ENCODE measurements at regions not wholly inside any gene's neighbourhood (a gene's known extent, or its start where the extent isn't known, plus 50 kb on each side); places are given as distances from the start of the nearest gene placed in this dataset.

GRCh38 chr12:4030929-4031702, 157.9 kb upstream of the PARP11 start:
- peak; percentile 59 for DNase-seq (ENCODE audit: low read depth in 1 of 2, low spot score in 1 of 2)

- DNase-seq (ENCODE audit: low read depth in 1 of 2, low spot score in 1 of 2) = peak; percentile 48 to 54
These were observed 154.2 kb upstream of the PARP11 start for GRCh38 chr12:4027412-4027811.

- DNase-seq (ENCODE audit: low read depth in 1 of 2, low spot score in 1 of 2) = no peak
These were observed 153.3 kb upstream of the PARP11 start for GRCh38 chr12:4026517-4026916.

- no peak for DNase-seq (ENCODE audit: low read depth in 1 of 2, low spot score in 1 of 2)
These were observed 152.8 kb upstream of the PARP11 start for GRCh38 chr12:4026020-4026358.

- no peak for DNase-seq (ENCODE audit: low read depth in 1 of 2, low spot score in 1 of 2)
These were observed 152.2 kb upstream of the PARP11 start for GRCh38 chr12:4025181-4026019.

DNA sequence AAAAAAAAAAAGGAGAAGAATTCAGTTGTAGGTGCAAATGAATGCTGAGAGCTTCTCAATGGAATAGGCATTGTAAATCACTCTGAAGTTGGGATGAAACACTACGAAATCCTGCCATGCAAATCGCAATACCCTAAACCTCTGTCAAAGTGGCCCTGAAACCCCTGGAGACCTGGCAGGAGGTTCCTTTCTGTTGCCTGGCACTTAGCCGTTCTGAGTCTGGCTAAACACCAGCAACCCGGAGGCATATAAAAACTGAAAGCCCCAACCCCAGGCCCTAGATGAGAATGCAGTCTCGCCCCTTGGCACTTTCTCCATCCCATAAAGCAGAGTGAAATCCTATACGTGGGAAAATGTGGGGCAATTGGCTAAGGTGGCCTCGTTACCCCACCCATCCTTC, 151.5 kb upstream of the PARP11 start:
- DNase-seq (ENCODE audit: low read depth in 1 of 2, low spot score in 1 of 2) = no peak

DNA sequence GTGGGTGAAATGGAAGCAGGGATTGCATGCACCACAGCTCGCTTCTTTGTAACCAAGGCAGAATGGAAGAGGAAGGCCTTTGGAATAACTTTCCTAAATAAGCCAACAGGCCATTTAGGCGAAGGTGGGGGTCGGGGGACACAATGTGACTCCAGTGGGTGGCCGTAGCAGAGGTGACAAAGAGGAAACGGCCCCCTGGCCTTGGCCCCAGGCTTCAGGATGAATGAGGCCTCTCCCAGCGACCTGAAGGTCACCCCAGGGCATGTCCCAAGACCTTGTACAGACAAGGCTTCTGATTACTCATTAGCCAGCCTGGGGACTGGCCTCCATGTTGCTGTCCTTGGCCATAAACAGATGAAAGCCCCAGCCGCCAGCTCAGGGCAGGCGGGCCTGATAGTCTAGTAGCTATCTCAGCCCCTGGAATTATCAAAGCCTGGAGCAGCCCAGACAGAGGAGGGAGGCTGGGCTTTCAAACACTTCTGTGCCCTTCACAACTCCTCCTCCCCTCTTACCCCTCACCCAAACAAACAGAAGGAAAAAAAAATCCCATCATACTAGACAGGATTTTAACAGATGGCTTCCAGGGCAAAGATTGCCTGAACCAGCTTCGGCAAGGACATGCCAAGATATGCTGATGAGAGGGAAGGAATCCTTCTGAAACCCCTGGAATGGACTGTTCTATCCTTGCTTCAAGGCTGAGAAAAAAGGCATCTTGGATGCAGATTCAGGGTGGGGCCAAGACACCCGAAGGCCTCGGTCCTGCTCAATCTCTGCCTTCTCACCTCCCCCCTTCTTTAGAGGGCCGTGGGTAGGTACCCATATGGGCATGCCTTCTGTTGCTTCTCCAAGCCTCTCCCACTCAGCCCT, 142.3 kb upstream of the PARP11 start:
- no peak for DNase-seq (ENCODE audit: low read depth in 1 of 2, low spot score in 1 of 2)

DNA sequence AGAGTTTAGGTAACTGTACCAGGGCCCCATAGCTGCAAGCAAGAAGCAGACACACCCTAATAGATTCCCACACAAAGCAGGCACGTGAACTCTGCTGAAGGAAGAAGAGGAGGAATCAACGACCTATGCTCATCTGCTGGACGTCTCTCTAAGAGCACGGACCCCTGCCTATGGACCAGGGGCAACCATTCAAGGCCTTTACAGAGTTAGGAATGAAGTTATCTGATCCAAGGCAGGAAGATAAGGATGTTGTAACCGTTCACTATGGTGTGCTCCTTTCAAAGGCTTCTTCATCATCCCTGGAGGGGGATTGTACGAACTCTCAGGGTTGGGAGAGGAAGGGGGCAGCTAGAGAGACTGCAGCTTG, 141.6 kb upstream of the PARP11 start:
- no peak for DNase-seq (ENCODE audit: low read depth in 1 of 2, low spot score in 1 of 2)

- DNase-seq (ENCODE audit: low read depth in 1 of 2, low spot score in 1 of 2) = no peak
These were observed 141.2 kb upstream of the PARP11 start for GRCh38 chr12:4014444-4014843.

DNA sequence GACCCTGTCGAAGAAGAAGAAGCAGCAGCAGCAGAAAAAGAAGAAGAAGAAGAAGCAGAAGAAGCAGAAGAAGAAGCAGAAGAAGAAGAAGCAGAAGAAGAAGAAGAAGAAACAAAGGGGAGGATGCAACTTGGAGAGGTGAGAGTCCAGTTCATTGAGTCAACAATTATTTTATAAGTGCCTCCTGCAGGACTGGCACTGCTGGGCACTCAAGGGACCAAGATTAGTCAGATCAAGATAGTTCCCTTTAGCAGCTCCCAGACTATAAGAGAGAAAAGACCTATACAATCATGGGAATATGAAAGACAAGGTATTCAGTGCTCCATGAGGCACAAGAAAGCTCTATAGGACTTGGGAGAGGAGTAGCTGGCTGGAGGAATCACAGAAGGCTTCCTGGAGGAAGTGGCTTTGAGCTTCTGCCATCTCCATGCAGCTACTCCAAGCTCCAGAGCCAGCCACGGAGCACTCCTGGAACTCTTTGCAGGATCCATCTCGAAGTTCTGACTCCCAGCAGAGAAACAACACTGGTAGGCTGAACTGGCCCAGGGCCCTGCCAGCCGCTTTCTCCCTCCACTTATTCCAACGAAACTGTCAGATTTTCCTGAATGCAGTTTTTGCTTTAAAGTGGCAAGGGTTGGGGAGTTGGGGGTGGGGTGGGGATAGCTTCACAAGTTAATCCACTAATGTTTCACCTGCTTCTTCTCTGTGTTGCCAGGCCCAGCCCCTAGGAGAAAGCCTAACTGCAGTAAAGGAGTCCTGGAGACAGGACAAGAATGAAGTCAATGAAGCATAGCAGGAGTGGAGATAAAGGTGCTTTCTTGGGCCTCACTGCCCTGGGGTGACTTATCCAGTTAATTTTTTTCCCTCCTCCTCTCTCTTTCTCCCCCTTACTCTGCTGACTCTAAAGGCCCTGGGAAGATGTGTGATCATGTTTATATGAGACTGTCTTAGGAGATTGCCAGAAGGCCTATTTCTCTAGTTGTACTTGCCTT, 140.1 kb upstream of the PARP11 start:
- DNase-seq (ENCODE audit: low read depth in 1 of 2, low spot score in 1 of 2) = no peak

DNA sequence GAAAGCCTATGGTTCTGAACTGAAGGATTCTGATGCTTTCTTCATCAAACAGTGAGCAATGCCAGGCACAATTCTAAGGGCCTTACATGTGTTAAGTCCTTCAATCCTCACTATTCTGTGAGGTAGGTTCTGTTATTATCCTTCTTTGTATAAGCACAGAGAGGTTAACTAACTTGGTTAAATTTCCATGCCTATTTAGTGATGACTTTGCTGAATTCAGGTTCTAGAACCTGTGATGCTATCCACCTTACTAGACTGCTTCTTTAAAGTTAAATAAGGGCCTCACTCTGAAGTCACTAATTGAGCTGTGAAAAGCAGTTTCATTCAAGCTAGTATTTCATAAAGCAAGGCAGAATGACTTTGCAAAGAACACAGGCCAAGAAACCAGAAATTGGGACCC, 138.9 kb upstream of the PARP11 start:
- DNase-seq (ENCODE audit: low read depth in 1 of 2, low spot score in 1 of 2) = no peak

- no peak for DNase-seq (ENCODE audit: low read depth in 1 of 2, low spot score in 1 of 2)
These were observed 138.4 kb upstream of the PARP11 start for GRCh38 chr12:4011597-4011996.

GRCh38 chr12:4009979-4010704, 136.9 kb upstream of the PARP11 start:
- no peak for DNase-seq (ENCODE audit: low read depth in 1 of 2, low spot score in 1 of 2)

DNA sequence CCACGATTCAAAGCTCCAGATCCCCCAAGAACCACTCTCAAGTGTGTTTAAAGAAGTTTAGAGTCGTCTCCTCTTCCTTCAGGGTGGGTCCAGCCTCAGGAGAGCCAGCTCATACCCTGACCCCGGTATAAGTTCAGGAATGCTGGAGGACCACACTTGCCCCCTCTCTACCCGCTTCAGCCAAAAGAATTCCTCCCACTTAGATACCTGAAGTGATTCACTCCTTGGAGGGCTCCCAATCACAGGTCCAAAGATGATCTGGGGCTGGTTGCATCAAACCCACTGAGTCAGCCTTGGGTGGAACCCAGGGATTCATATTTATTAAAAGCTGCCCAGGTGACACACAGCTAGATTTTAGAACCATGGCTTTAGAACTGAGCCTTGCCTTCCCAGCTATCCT, 133.5 kb upstream of the PARP11 start:
- DNase-seq (ENCODE audit: low read depth in 1 of 2, low spot score in 1 of 2) = no peak

- DNase-seq (ENCODE audit: low read depth in 1 of 2, low spot score in 1 of 2) = no peak
These were observed 132.7 kb upstream of the PARP11 start for GRCh38 chr12:4005851-4006430.

- no peak for DNase-seq (ENCODE audit: low read depth in 1 of 2, low spot score in 1 of 2)
These were observed 130.4 kb upstream of the PARP11 start for GRCh38 chr12:4003576-4003975.

DNA sequence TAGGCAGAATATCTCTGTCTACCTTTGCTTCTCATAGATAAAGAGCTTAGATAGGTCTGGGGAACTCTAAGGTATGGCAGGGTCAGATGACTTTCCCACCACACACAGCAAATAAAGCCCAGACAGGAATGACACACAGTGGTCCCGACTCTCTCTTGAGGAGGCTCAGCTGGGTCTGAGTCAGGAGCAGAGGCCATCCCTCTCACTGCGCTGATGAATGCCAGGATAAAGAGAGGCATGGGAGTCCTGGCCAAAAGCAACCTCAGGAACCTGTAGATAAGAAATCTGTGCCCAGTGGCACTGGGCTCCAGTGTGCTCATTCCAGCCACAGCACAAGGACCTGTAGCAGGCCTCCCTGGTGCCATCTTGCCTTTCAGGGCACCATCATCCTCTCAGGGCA, 129.4 kb upstream of the PARP11 start:
- no peak for DNase-seq (ENCODE audit: low read depth in 1 of 2, low spot score in 1 of 2)

DNA sequence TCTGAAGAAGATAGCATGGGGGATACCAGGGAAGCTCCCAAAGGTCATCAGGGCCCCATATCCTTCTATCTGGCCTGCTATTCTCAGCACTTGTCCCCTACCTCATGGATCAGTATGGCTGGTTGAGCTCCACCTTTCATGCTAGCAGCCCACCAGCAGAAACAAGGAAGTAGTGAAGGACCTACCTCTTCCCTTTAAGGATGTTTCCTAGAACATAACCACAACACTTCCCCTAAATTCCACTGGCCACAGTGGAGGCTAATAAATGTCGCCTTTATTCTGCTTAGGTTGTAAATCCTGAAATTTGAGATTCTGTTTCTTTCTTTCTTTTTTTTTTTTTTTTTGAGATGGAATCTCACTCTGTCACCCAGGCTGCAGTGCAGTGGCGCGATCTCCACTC, 128.6 kb upstream of the PARP11 start:
- DNase-seq (ENCODE audit: low read depth in 1 of 2, low spot score in 1 of 2) = no peak

DNA sequence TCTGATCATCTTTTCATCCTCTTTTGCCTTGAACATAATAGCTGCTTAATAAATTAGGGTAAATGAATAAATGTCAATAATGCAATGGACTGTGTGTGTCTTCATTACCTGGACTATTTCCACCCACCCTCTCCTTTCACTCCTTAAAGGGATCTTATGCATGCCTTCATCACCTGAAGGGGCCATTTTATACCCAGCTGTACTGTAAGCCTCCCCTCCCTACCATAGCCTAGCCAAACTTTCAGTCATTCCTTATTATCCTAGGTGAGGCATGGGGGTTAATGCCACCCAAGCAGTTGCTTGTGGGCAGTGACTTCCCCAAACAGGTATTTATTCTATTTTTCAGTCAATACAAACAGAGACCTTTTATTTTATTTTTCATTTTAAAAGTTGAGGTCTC, 127.8 kb upstream of the PARP11 start:
- DNase-seq (ENCODE audit: low read depth in 1 of 2, low spot score in 1 of 2) = no peak

DNA sequence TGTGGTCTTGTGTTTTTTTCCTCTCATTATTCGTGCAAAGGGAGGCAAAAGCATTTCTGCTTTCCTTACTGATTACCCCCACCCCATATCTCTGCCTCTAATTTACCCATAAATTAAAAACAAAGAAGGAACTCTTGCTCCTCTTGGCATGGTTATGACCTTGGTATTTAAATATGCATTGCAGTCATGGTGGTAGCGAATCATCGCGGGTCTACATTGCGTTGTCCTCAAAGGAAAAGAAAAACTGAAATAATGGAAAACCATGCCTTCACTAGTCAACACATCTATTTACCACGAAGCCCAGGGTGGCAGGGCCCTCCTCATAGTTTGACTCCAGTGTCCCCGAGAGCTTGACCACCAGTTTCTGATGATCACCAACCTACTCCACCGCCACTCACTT, 126.7 kb upstream of the PARP11 start:
- DNase-seq (ENCODE audit: low read depth in 1 of 2, low spot score in 1 of 2) = no peak

Data from activated CD4-positive, alpha-beta T cell treated with anti-CD3 and anti-CD28 coated beads, Interleukin-2, amount 50 U/mL, for 24 hours (primary cell).